GM23248 (cell line): ENCODE measurements at regions not wholly inside any gene's neighbourhood (a gene's known extent, or its start where the extent isn't known, plus 50 kb on each side); places are given as distances from the start of the nearest gene placed in this dataset.
"Not testable (repeated sequence)": the region's sequence is repeated elsewhere in the genome, so short reads cannot be mapped to it uniquely, and the experiment has no call there.

Experiments
- EZH2 ChIP-seq: fragments of 200-600 bp; sonication (generic); IDR thresholded peaks from 2 replicates; pipeline ENCODE4 v1.6.1; 2018; ENCODE audit warnings: antibody characterized with exemption, mild to moderate bottlenecking; ENCODE audit not compliant: insufficient read depth, poor library complexity, severe bottlenecking
- EZH2phosphoT487 ChIP-seq: fragments of 200-600 bp; sonication (generic); IDR thresholded peaks from 2 replicates; pipeline ENCODE4 v1.6.1; 2018; ENCODE audit warnings: antibody characterized with exemption, moderate library complexity, mild to moderate bottlenecking, low read depth; ENCODE audit not compliant: insufficient read depth

- not testable (repeated sequence) for TF ChIP-seq EZH2, EZH2phosphoT487
Measured at GRCh38 chr12:25630735-25631515, 77.8 kb upstream of the LMNTD1 start.
